ENCODE measurements at regions not wholly inside any gene's neighbourhood (a gene's known extent, or its start where the extent isn't known, plus 50 kb on each side); places are given as distances from the start of the nearest gene placed in this dataset.
"Not testable (repeated sequence)": the region's sequence is repeated elsewhere in the genome, so short reads cannot be mapped to it uniquely, and the experiment has no call there.

- no peaks in the 10 kb centered on the region for H3K79me2 ChIP-seq (ENCODE audit: control insufficient read depth, insufficient read depth, low read length)
- no peaks in the 10 kb centered on the region for H3K27me3 ChIP-seq (ENCODE audit: insufficient read depth, low read length, poor library complexity)
- no peak overlapping the region for H4K8ac ChIP-seq (ENCODE audit: low read depth, low read length)
- no peak overlapping the region for H3K18ac ChIP-seq (ENCODE audit: low read length)
- H2AK5ac ChIP-seq (ENCODE audit: low read length), result no peak overlapping the region
- H3K9ac ChIP-seq (ENCODE audit: low read length), result no peak overlapping the region
- H3K4me1 ChIP-seq (ENCODE audit: control insufficient read depth, low read depth, low read length), result no peaks in the 10 kb centered on the region
- no peak overlapping the region for H3K56ac ChIP-seq (ENCODE audit: low read length)
- no peaks in the 10 kb centered on the region for H3K36me3 ChIP-seq (ENCODE audit: control insufficient read depth, insufficient read depth, low read length)
- H2BK15ac ChIP-seq (replicated peaks; ENCODE audit: low read depth), result no peak overlapping the region
- no peak overlapping the region for H3K4ac ChIP-seq (ENCODE audit: low read depth, low read length)
- H3K4me2 ChIP-seq (ENCODE audit: low read length), result no peak overlapping the region
- DNase-seq, result no peak
- no peak overlapping the region for H2BK120ac ChIP-seq (ENCODE audit: low read depth, low read length)
- H3K79me1 ChIP-seq (ENCODE audit: low read length), result no peaks in the 10 kb centered on the region
- H3K23ac ChIP-seq (ENCODE audit: low read length), result no peak overlapping the region
- no peak overlapping the region for H3K27ac ChIP-seq (ENCODE audit: low read depth, low read length)
- no CpG with 5 or more reads among the region's 2 CpGs for WGBS (ENCODE audit: extremely low coverage, insufficient coverage, low lambda C conversion rate)
- no peak overlapping the region for H2BK5ac ChIP-seq (ENCODE audit: low read length)
- H4K5ac ChIP-seq (ENCODE audit: low read length), result no peak overlapping the region
- no peak overlapping the region for H3K4me3 ChIP-seq (ENCODE audit: low read length)
These were observed 50.7 kb upstream of the VPREB1 start for GRCh38 chr22:22193923-22194322.

GRCh38 chr22:22193462-22193861 lies 51.1 kb upstream of the VPREB1 start:
- no CpG with 5 or more reads among the region's 4 CpGs for WGBS (ENCODE audit: extremely low coverage, insufficient coverage, low lambda C conversion rate)
- not testable (repeated sequence) for DNase-seq; H3K4me3 ChIP-seq (ENCODE audit: low read length); H3K27ac ChIP-seq (ENCODE audit: low read depth, low read length); H3K79me2 ChIP-seq (ENCODE audit: control insufficient read depth, insufficient read depth, low read length); H2BK120ac ChIP-seq (ENCODE audit: low read depth, low read length); H3K4me1 ChIP-seq (ENCODE audit: control insufficient read depth, low read depth, low read length); H3K36me3 ChIP-seq (ENCODE audit: control insufficient read depth, insufficient read depth, low read length); H4K8ac ChIP-seq (ENCODE audit: low read depth, low read length); H3K27me3 ChIP-seq (ENCODE audit: insufficient read depth, low read length, poor library complexity); H3K79me1 ChIP-seq (ENCODE audit: low read length); H2BK15ac ChIP-seq (replicated peaks; ENCODE audit: low read depth); H3K4me2 ChIP-seq (ENCODE audit: low read length); H3K23ac ChIP-seq (ENCODE audit: low read length); H2AK5ac ChIP-seq (ENCODE audit: low read length); H3K56ac ChIP-seq (ENCODE audit: low read length); H3K4ac ChIP-seq (ENCODE audit: low read depth, low read length); H2BK5ac ChIP-seq (ENCODE audit: low read length); H3K9ac ChIP-seq (ENCODE audit: low read length); H4K5ac ChIP-seq (ENCODE audit: low read length); H3K18ac ChIP-seq (ENCODE audit: low read length)

- H3K4me3 ChIP-seq (ENCODE audit: low read length); H2AK5ac ChIP-seq (ENCODE audit: low read length); H4K8ac ChIP-seq (ENCODE audit: low read depth, low read length); H3K9ac ChIP-seq (ENCODE audit: low read length); H3K23ac ChIP-seq (ENCODE audit: low read length); H3K27ac ChIP-seq (ENCODE audit: low read depth, low read length); H3K79me1 ChIP-seq (ENCODE audit: low read length); H2BK120ac ChIP-seq (ENCODE audit: low read depth, low read length); H2BK5ac ChIP-seq (ENCODE audit: low read length); H3K4me1 ChIP-seq (ENCODE audit: control insufficient read depth, low read depth, low read length); H3K4me2 ChIP-seq (ENCODE audit: low read length); H3K79me2 ChIP-seq (ENCODE audit: control insufficient read depth, insufficient read depth, low read length); DNase-seq; H4K5ac ChIP-seq (ENCODE audit: low read length); H3K36me3 ChIP-seq (ENCODE audit: control insufficient read depth, insufficient read depth, low read length); H3K18ac ChIP-seq (ENCODE audit: low read length); H3K27me3 ChIP-seq (ENCODE audit: insufficient read depth, low read length, poor library complexity); H2BK15ac ChIP-seq (replicated peaks; ENCODE audit: low read depth); H3K56ac ChIP-seq (ENCODE audit: low read length); H3K4ac ChIP-seq (ENCODE audit: low read depth, low read length): not testable (repeated sequence)
- no CpG with 5 or more reads among the region's 4 CpGs for WGBS (ENCODE audit: extremely low coverage, insufficient coverage, low lambda C conversion rate)
These were observed 51.6 kb upstream of the VPREB1 start for GRCh38 chr22:22193006-22193405.

GRCh38 chr22:22189796-22190195 lies 54.8 kb upstream of the VPREB1 start:
- not testable (repeated sequence) for H3K27ac ChIP-seq (ENCODE audit: low read depth, low read length); H4K8ac ChIP-seq (ENCODE audit: low read depth, low read length); H3K4me1 ChIP-seq (ENCODE audit: control insufficient read depth, low read depth, low read length); H2BK15ac ChIP-seq (replicated peaks; ENCODE audit: low read depth); H3K4me2 ChIP-seq (ENCODE audit: low read length); H3K4ac ChIP-seq (ENCODE audit: low read depth, low read length); H3K79me2 ChIP-seq (ENCODE audit: control insufficient read depth, insufficient read depth, low read length); H3K79me1 ChIP-seq (ENCODE audit: low read length); H3K4me3 ChIP-seq (ENCODE audit: low read length); H2BK5ac ChIP-seq (ENCODE audit: low read length); H3K36me3 ChIP-seq (ENCODE audit: control insufficient read depth, insufficient read depth, low read length); H3K18ac ChIP-seq (ENCODE audit: low read length); H2BK120ac ChIP-seq (ENCODE audit: low read depth, low read length); H4K5ac ChIP-seq (ENCODE audit: low read length); H3K9ac ChIP-seq (ENCODE audit: low read length); DNase-seq; H3K56ac ChIP-seq (ENCODE audit: low read length); H2AK5ac ChIP-seq (ENCODE audit: low read length); H3K23ac ChIP-seq (ENCODE audit: low read length); H3K27me3 ChIP-seq (ENCODE audit: insufficient read depth, low read length, poor library complexity)
- WGBS (ENCODE audit: extremely low coverage, insufficient coverage, low lambda C conversion rate), result no CpG with 5 or more reads among the region's 4 CpGs

- not testable (repeated sequence) for H3K23ac ChIP-seq (ENCODE audit: low read length); H3K79me2 ChIP-seq (ENCODE audit: control insufficient read depth, insufficient read depth, low read length); DNase-seq; H3K9ac ChIP-seq (ENCODE audit: low read length); H3K36me3 ChIP-seq (ENCODE audit: control insufficient read depth, insufficient read depth, low read length); H2BK120ac ChIP-seq (ENCODE audit: low read depth, low read length); H2AK5ac ChIP-seq (ENCODE audit: low read length); H2BK5ac ChIP-seq (ENCODE audit: low read length); H3K4me2 ChIP-seq (ENCODE audit: low read length); H3K4ac ChIP-seq (ENCODE audit: low read depth, low read length); H3K18ac ChIP-seq (ENCODE audit: low read length); H4K8ac ChIP-seq (ENCODE audit: low read depth, low read length); H3K4me1 ChIP-seq (ENCODE audit: control insufficient read depth, low read depth, low read length); H2BK15ac ChIP-seq (replicated peaks; ENCODE audit: low read depth); H4K5ac ChIP-seq (ENCODE audit: low read length); H3K56ac ChIP-seq (ENCODE audit: low read length); H3K27ac ChIP-seq (ENCODE audit: low read depth, low read length); H3K4me3 ChIP-seq (ENCODE audit: low read length); H3K79me1 ChIP-seq (ENCODE audit: low read length)
- no CpG with 5 or more reads among the region's 11 CpGs for WGBS (ENCODE audit: extremely low coverage, insufficient coverage, low lambda C conversion rate)
- peaks cover 13% of the 10 kb centered on the region for H3K27me3 ChIP-seq (ENCODE audit: insufficient read depth, low read length, poor library complexity)
These were observed 56.7 kb upstream of the VPREB1 start for GRCh38 chr22:22187863-22188262.

GRCh38 chr22:22187299-22187698 lies 57.3 kb upstream of the VPREB1 start:
- Histone ChIP-seq H3K79me1 (ENCODE audit: low read length) (no peaks in the 10 kb centered on the region), H2BK5ac (ENCODE audit: low read length) (no peak overlapping the region), H2BK15ac (replicated peaks; ENCODE audit: low read depth) (no peak overlapping the region), H3K79me2 (ENCODE audit: control insufficient read depth, insufficient read depth, low read length) (no peaks in the 10 kb centered on the region), H2AK5ac (ENCODE audit: low read length) (no peak overlapping the region), H3K23ac (ENCODE audit: low read length) (no peak overlapping the region), H3K36me3 (ENCODE audit: control insufficient read depth, insufficient read depth, low read length) (no peaks in the 10 kb centered on the region), H3K56ac (ENCODE audit: low read length) (no peak overlapping the region), H4K8ac (ENCODE audit: low read depth, low read length) (no peak overlapping the region), H3K9ac (ENCODE audit: low read length) (no peak overlapping the region), H3K18ac (ENCODE audit: low read length) (no peak overlapping the region), H3K4me3 (ENCODE audit: low read length) (no peak overlapping the region), H3K4me2 (ENCODE audit: low read length) (no peak overlapping the region), H2BK120ac (ENCODE audit: low read depth, low read length) (no peak overlapping the region), H3K27ac (ENCODE audit: low read depth, low read length) (no peak overlapping the region), H3K27me3 (ENCODE audit: insufficient read depth, low read length, poor library complexity) (peaks cover 13% of the 10 kb centered on the region), H3K4ac (ENCODE audit: low read depth, low read length) (no peak overlapping the region), H3K4me1 (ENCODE audit: control insufficient read depth, low read depth, low read length) (no peaks in the 10 kb centered on the region), H4K5ac (ENCODE audit: low read length) (no peak overlapping the region)
- no CpG with 5 or more reads among the region's 3 CpGs for WGBS (ENCODE audit: extremely low coverage, insufficient coverage, low lambda C conversion rate)
- no peak for DNase-seq
